ENCODE measurements at regions not wholly inside any gene's neighbourhood (a gene's known extent, or its start where the extent isn't known, plus 50 kb on each side); places are given as distances from the start of the nearest gene placed in this dataset.

GRCh38 chr9:38281917-38282316, 110.6 kb upstream of the ALDH1B1 start:
- Histone ChIP-seq H3K27me3 (peaks cover 0 to 10% (median 0%) of the 10 kb centered on the region in 9 donors), H3K9me3 (no peaks in the 10 kb centered on the region), H3K27ac (no peak overlapping the region), H3K4me1 (no peaks in the 10 kb centered on the region), H3K36me3 (no peaks in the 10 kb centered on the region), H3K4me3 (no peak overlapping the region)
- DNase-seq: no peak
- no peak for ATAC-seq
- no peak for TF ChIP-seq CTCF (IDR thresholded peaks at IDR 0.05)
- TF ChIP-seq POLR2A (IDR thresholded peaks at IDR 0.05): no peak
- intact Hi-C loops (cut with DNase I): loop anchor here in 1 of 10 donors (10.0 kb wide), 1 partner anchor 63 kb away; no protein-coding TSS in a partner anchor
- WGBS, 4 donors: 66 to 90% (median 87%) methylated on average over 11 of the region's 11 CpGs

GRCh38 chr9:38281196-38281595, 111.3 kb upstream of the ALDH1B1 start:
- ATAC-seq: no peak
- Histone ChIP-seq H3K4me1 (no peaks in the 10 kb centered on the region), H3K36me3 (no peaks in the 10 kb centered on the region), H3K27me3 (peaks cover 0 to 10% (median 0%) of the 10 kb centered on the region in 9 donors), H3K9me3 (no peaks in the 10 kb centered on the region), H3K27ac (no peak overlapping the region), H3K4me3 (no peak overlapping the region)
- intact Hi-C loops (cut with DNase I): loop anchor here in 1 of 10 donors (10.0 kb wide), 1 partner anchor 64 kb away; no protein-coding TSS in a partner anchor
- no peak for DNase-seq
- 70 to 90% (median 75%) methylated on average over 4 of the region's 4 CpGs for WGBS, 4 donors
- TF ChIP-seq POLR2A (IDR thresholded peaks at IDR 0.05): no peak

GRCh38 chr9:38280251-38280800, 112.2 kb upstream of the ALDH1B1 start:
- no peak for TF ChIP-seq CTCF (IDR thresholded peaks at IDR 0.05)
- no peak for TF ChIP-seq POLR2A (IDR thresholded peaks at IDR 0.05)
- Histone ChIP-seq H3K9me3 (no peaks in the 10 kb centered on the region), H3K4me3 (no peak overlapping the region), H3K27me3 (peaks cover 0 to 10% (median 0%) of the 10 kb centered on the region in 9 donors), H3K4me1 (no peaks in the 10 kb centered on the region), H3K27ac (no peak overlapping the region), H3K36me3 (no peaks in the 10 kb centered on the region)
- DNase-seq: no peak
- intact Hi-C loops (cut with DNase I): loop anchor here in 1 of 10 donors (10.0 kb wide), 1 partner anchor 64 kb away; no protein-coding TSS in a partner anchor
- WGBS, 4 donors: 70 to 77% (median 74%) methylated on average over 6 of the region's 6 CpGs
- ATAC-seq: no peak

- H3K4me1 ChIP-seq: no peaks in the 10 kb centered on the region
- peaks cover 0 to 10% (median 0%) of the 10 kb centered on the region in 9 donors for H3K27me3 ChIP-seq
- intact Hi-C loops (cut with DNase I): loop anchor here in 1 of 10 donors (10.0 kb wide), 1 partner anchor 534 kb away; no protein-coding TSS in a partner anchor
- WGBS, 4 donors: 77 to 90% (median 89%) methylated on average over 7 of the region's 7 CpGs
- no peaks in the 10 kb centered on the region for H3K36me3 ChIP-seq
- no peak overlapping the region for H3K27ac ChIP-seq
- no peak for DNase-seq
- H3K4me3 ChIP-seq: no peak overlapping the region
- H3K9me3 ChIP-seq: no peaks in the 10 kb centered on the region
- TF ChIP-seq POLR2A (IDR thresholded peaks at IDR 0.05) (no peak), CTCF (IDR thresholded peaks at IDR 0.05) (no peak)
- ATAC-seq: no peak
These were observed 113.4 kb upstream of the ALDH1B1 start for GRCh38 chr9:38278931-38279679.
